Psoas muscle (tissue), 7 donors: ENCODE measurements at regions not wholly inside any gene's neighbourhood (a gene's known extent, or its start where the extent isn't known, plus 50 kb on each side); places are given as distances from the start of the nearest gene placed in this dataset.
"Not testable (repeated sequence)": the region's sequence is repeated elsewhere in the genome, so short reads cannot be mapped to it uniquely, and the experiment has no call there.

ENCODE experiments used
- ATAC-seq, 4 donors: fragments of 200-7000 bp; cut with Tn5 transposase; one replicate each; pipeline ENCODE4 v1.9.1; 2020; ENCODE audit warnings: moderate library complexity in 3 of 4, mild to moderate bottlenecking in 2 of 4
- DNase-seq, 2 donors: peaks; one replicate each; pipeline ENCODE4 v3.0.0-alpha.2; 2020
- H3K27ac ChIP-seq: fragments of 200-600 bp; one replicate; pipeline ENCODE4 v1.8.0; 2022
- H3K27me3 ChIP-seq, 3 donors: fragments of 200-600 bp in 1 of 3; one replicate each; pipeline versions ENCODE4 v1.6.1 to v1.8.0; 2013 to 2022; ENCODE audit warnings: low read length in 2 of 3, mild to moderate bottlenecking in 2 of 3, moderate library complexity in 1 of 3; ENCODE audit not compliant: insufficient read depth in 3 of 3
- H3K36me3 ChIP-seq, 2 donors: fragments of 200-600 bp in 1 of 2; one replicate each; pipeline versions ENCODE4 v1.6.1 to v1.8.0; 2013 to 2022; ENCODE audit warnings: low read depth in 1 of 2, mild to moderate bottlenecking in 1 of 2, moderate library complexity in 1 of 2; ENCODE audit not compliant: insufficient read depth in 1 of 2
- H3K4me1 ChIP-seq: fragments of 200-600 bp; one replicate; pipeline ENCODE4 v1.8.0; 2022
- H3K4me3 ChIP-seq: fragments of 200-600 bp; one replicate; pipeline ENCODE4 v1.8.0; 2022; ENCODE audit warnings: mild to moderate bottlenecking
- H3K9me3 ChIP-seq: fragments of 200-600 bp; one replicate; pipeline ENCODE4 v1.8.0; 2022
- WGBS, 3 donors: extraction: QIAGEN DNeasy Blood & Tissue Kit; methylation state at CpG; one replicate each; pipeline versions ENCODE4 v1.1.6 to v1.1.7; 2013; 5-methylcytosine and 5-hydroxymethylcytosine counted together
- intact Hi-C, 2 donors: fragments of 100-400 bp; cut with DNase I; formaldehyde crosslinking; loops; one replicate each; pipeline versions ENCODE4 v1.11.0 to v1.14.2; 2022
- TF ChIP-seq, protein P1 (sequence below): fragments of 200-600 bp; IDR thresholded peaks from one replicate; pipeline ENCODE4 v1.8.0; 2022; ENCODE audit warnings: antibody characterized with exemption
- donor health status: healthy with polysubstance abuse.
- donor health status: DM: no; HTN: no; CAD: no; lungs with moderate emphysema.
- donor health status: Bipolar disorder and iron deficiency.
- donor health status: healthy.
- donor health status: DM: yes; HTN: yes; CAD: no.
- donor health status: DM: no; HTN: no; CAD: no.
- donor health status: DM: yes; HTN: yes; CAD: no.

- Histone ChIP-seq H3K9me3 (no peaks in the 10 kb centered on the region), H3K4me1 (no peaks in the 10 kb centered on the region), H3K27ac (no peak overlapping the region), H3K4me3 (no peak overlapping the region), H3K36me3 (no peaks in the 10 kb centered on the region), H3K27me3 (no peaks in the 10 kb centered on the region)
- intact Hi-C loops, result no loop called here
- no peak for ATAC-seq
- no peak for DNase-seq
- TF ChIP-seq, protein P1, sequence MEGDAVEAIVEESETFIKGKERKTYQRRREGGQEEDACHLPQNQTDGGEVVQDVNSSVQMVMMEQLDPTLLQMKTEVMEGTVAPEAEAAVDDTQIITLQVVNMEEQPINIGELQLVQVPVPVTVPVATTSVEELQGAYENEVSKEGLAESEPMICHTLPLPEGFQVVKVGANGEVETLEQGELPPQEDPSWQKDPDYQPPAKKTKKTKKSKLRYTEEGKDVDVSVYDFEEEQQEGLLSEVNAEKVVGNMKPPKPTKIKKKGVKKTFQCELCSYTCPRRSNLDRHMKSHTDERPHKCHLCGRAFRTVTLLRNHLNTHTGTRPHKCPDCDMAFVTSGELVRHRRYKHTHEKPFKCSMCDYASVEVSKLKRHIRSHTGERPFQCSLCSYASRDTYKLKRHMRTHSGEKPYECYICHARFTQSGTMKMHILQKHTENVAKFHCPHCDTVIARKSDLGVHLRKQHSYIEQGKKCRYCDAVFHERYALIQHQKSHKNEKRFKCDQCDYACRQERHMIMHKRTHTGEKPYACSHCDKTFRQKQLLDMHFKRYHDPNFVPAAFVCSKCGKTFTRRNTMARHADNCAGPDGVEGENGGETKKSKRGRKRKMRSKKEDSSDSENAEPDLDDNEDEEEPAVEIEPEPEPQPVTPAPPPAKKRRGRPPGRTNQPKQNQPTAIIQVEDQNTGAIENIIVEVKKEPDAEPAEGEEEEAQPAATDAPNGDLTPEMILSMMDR, result no peak
- 83 to 96% (median 89%) methylated on average over 4 of the region's 4 CpGs for WGBS, 3 donors
Measured at GRCh38 chr13:22877421-22877820, 303.4 kb upstream of the SGCG start.

DNA sequence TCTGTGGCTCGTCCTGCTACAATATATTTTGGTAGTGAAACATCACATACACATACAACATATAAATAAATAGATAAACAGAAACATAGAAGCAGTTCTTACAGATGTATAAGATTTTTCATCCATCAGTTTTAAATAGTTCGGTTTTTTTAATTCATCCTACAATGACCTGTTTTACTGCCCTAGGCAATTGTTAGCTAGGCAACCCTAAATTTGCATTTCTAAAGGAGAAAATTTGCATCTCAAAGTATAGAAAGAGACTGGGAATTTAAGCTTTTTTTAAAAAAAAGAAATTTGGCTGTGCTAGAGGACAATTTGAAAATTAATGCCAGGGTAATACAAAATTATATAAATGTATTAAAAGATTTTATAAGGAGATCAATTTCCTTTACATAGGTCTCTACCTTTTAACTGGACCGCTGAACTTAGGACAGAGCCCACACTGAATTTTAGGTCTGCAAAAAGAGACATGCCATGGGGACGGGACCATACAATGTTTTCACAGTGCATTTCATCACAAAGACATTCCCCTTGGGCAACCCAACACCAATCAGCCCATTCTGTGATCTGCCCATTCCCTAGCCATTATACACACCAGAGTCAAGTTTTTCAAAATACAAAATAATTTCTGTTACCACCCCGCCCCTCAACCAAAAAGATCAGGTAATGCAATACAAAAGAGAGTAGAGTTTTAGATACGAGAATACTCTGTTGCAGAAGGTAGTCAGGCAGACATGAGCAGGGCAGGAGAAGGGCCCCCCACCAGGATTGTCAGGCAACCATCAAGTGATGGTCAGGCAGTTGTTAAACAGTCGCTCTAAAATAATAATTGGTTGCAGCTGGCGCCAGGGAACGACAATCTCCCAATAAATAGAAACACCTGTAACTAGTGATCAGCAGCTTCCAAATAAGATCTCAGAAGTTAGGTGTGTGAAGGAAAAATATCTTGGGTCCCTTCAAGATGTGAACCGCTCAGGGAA lies 299.7 kb upstream of the SGCG start:
- Histone ChIP-seq H3K9me3 (no peaks in the 10 kb centered on the region), H3K4me1 (no peaks in the 10 kb centered on the region), H3K36me3 (no peaks in the 10 kb centered on the region), H3K27me3 (no peaks in the 10 kb centered on the region), H3K4me3 (no peak overlapping the region), H3K27ac (no peak overlapping the region)
- ATAC-seq (no peak), DNase-seq (no peak)
- TF ChIP-seq, protein P1, result no peak
- 76 to 83% (median 77%) methylated on average over 10 of the region's 10 CpGs for WGBS, 3 donors
- intact Hi-C loops, result no loop called here

DNA sequence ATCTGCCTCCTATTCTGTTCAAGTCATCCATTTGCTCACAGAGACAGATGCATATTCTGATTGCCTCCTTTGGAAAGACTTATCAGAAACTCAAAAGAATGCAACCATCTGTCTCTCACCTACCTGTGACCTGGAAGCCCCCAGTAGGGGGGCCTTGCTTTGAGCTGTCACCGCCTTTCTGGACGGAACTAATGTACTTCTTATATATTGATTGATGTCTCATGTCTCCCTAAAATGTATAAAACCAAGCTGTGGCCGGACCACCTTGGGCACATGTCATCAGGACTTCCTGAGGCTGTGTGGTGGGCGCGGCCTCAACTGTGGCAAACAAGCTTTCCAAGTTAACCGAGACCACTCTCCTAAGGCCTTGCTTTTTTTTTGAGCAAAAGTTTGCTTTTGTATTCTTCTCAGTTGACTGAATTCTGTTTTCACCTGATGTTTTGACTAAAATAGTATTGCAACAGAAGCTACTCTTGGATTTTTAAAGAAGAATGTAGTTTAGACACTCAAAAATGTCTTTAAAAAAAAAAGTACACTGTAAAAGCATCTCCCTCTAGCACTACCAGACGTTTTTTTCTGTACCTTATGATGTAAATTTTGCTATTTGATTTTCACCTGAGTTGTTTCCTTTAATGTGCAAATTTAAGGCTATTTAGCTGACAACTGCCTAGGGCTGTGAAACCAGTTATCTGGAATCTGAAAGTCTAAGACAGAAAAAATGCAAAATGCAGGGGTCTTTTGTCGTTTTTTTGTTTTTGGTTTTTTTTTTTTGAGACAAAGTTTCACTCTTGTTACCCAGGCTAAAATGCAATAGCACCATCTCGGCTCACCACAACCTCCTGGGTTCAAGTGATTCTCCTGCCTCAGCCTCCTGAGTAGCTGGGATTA lies 298.8 kb upstream of the SGCG start:
- intact Hi-C loops, H3K27ac ChIP-seq, DNase-seq, H3K4me1 ChIP-seq, H3K27me3 ChIP-seq, ATAC-seq, H3K4me3 ChIP-seq, H3K9me3 ChIP-seq, H3K36me3 ChIP-seq: not testable (repeated sequence)
- 76 to 81% (median 79%) methylated on average over 9 of the region's 9 CpGs for WGBS, 3 donors

DNA sequence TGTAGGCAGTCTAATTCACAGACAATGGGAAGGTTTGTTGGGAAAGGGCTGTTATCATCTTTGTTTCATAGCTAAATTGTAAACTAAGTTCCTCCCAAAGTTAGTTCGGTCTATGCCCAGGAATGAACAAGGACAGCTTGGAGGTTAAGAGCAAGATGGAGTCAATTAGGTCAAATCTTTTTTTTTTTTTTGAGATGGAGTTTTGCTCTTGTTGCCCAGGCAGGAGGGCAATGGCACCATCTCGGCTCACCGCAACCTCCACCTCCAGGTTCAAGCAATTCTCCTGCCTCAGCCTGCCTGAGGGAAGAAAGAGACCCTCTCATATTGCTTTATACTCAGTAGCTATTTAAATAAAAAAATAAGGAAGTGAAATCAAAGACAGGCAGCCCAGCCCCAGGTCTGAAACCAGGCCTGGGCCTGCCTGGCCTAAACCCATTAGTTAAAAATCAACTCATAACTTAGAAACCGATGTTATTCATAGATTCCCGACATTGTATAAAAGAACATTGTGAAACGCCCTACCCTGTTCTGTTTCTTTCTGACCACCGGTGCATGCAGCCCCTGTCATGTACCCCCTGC lies 297.4 kb upstream of the SGCG start:
- Histone ChIP-seq H3K27me3 (no peaks in the 10 kb centered on the region), H3K4me1 (no peaks in the 10 kb centered on the region), H3K36me3 (no peaks in the 10 kb centered on the region), H3K27ac (no peak overlapping the region), H3K4me3 (no peak overlapping the region), H3K9me3 (no peaks in the 10 kb centered on the region)
- ATAC-seq, result no peak
- no peak for DNase-seq
- intact Hi-C loops, result no loop called here
- TF ChIP-seq, protein P1, result no peak
- WGBS, 3 donors, result 83 to 93% (median 93%) methylated on average over 7 of the region's 7 CpGs

GRCh38 chr13:22883956-22884355 lies 296.8 kb upstream of the SGCG start:
- intact Hi-C loops, result no loop called here
- H3K36me3 ChIP-seq, result no peaks in the 10 kb centered on the region
- H3K9me3 ChIP-seq, result no peaks in the 10 kb centered on the region
- no peak overlapping the region for H3K27ac ChIP-seq
- H3K4me3 ChIP-seq, result no peak overlapping the region
- no peak for DNase-seq
- H3K27me3 ChIP-seq, result no peaks in the 10 kb centered on the region
- no peak for ATAC-seq
- H3K4me1 ChIP-seq, result no peaks in the 10 kb centered on the region
- TF ChIP-seq, protein P1, result no peak
- 77 to 88% (median 82%) methylated on average over 17 of the region's 17 CpGs for WGBS, 3 donors

GRCh38 chr13:22886061-22886460 lies 294.7 kb upstream of the SGCG start:
- H3K36me3 ChIP-seq, H3K4me1 ChIP-seq, ATAC-seq, H3K27me3 ChIP-seq, H3K4me3 ChIP-seq, H3K27ac ChIP-seq, intact Hi-C loops, H3K9me3 ChIP-seq, DNase-seq: not testable (repeated sequence)
- WGBS, 3 donors, result 84 to 94% (median 86%) methylated on average over 7 to 8 of the region's 8 CpGs

- H3K4me3 ChIP-seq, H3K27me3 ChIP-seq, H3K36me3 ChIP-seq, DNase-seq, intact Hi-C loops, H3K27ac ChIP-seq, ATAC-seq, H3K4me1 ChIP-seq, H3K9me3 ChIP-seq: not testable (repeated sequence)
- WGBS, 3 donors, result 92 to 98% (median 92%) methylated on average over 5 of the region's 5 CpGs
Measured at GRCh38 chr13:22889376-22889775, 291.4 kb upstream of the SGCG start.
